Stimulated activated CD4-positive, alpha-beta T cell treated with anti-CD3 and anti-CD28 coated beads, Interleukin-12 subunit alpha, Interleukin-12 subunit beta, amount 100 ng/mL, for 48 hours (primary cell): ENCODE measurements at regions not wholly inside any gene's neighbourhood (a gene's known extent, or its start where the extent isn't known, plus 50 kb on each side); places are given as distances from the start of the nearest gene placed in this dataset.

Experiments
- DNase-seq, 3 donors: peaks; one replicate each; pipeline ENCODE4 v3.0.0-alpha.2; 2020; ENCODE audit warnings: low read depth in 2 of 3, low spot score in 1 of 3

DNA sequence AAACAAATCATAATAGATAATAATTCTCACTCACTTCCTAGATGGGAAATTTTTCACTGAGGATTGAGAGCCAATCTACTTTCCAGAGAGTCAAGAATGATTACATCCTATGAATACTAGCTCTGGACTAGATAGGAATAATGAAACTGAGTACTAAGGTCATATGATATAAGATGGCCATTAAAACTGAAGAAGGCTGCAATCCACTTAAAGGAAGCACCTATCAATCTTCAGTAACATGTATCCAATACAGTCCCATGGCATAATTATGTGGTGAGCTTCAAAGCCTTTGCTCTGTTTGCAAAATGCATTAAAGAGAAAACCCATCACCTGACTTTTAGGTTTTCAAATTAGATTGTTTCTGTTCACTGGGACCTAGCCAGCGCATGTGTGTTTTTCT is 398.0 kb upstream of the MEIS1 start:
- no peak for DNase-seq

DNA sequence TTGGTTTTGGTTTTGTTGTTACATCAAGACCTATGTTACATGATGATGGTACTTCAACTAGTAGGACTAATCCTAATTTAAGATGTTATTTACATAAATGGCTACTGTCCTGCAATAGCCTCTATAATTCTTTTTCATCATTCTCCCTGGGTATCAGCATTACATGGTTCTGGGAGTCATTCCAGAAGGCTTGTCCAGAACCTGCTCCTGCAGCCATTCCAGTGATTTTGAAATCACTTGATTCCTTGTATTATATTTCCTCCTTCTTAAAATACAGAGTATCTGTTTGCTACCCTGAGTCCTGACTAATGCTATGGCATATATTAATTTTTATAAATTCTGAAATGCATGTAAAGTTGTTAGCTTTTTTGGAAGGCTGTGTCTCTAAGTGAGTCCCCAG is 400.5 kb upstream of the MEIS1 start:
- no peak for DNase-seq

DNA sequence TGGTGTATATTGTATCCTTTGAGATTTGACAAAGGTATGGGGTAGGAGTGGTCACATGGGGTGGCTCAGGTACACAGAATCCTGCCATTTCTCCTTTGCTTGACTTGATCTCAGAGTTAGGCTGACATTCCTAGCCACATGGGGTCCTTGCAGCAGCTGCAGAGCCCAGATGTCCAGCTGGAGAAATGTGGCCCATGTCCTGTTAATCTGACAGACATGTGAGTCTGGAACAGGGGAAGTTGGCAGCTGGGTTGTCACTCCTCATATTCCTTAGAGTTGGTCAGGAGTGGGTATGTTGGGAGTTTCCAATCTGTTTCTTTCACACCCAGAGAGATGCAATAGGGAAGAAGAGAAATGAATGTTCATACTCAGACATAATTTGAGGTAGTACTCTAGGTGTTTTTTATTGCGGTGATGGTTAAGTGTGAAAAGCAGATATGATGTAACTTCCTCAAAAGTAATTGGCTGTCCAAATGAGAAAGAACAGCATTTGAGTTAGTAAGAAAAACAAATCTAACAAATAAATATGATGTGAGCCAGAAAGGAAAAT is 402.6 kb upstream of the MEIS1 start:
- DNase-seq, result no peak

DNA sequence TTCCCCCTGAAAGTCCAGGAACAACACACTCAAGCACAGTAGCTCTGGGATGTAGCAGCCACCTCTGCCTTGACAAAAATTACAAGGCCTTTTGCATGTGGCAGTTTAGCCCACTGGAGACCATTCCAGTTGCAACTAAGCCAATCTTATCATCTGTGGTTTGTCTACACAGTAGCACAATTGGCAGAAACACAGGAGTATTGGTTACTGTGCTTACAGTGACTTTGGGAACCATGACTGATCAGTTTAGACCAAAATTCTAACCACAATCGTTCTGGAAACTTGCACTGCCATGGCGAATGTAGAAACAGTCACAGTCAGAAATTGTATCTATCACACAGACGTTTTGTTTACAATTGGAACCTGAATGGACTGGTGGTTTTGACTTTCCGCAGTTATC is 403.7 kb upstream of the MEIS1 start:
- DNase-seq, result no peak

GRCh38 chr2:66030553-66030952 is 404.4 kb upstream of the MEIS1 start:
- DNase-seq, result no peak

- no peak for DNase-seq
Observed at GRCh38 chr2:66024391-66024790, 410.5 kb upstream of the MEIS1 start.

DNA sequence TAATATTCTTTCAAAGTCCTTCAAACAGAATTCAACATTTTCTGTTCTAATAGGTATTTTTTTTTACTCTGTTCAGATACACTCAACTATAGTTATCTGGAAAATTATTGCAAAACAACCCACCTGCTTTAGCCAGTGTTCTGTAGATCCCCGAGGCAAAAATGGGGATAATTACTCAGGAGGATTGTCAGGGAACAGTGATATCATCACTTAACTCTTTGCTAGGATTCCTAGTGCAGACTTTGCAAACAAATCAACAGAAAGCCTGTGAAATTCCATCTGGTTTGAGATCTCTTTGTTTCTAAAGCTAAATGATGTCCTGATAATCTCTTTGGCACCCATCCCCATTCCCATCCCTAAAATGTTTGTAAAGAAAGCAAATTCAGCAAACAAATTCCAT is 413.6 kb upstream of the MEIS1 start:
- no peak for DNase-seq

- DNase-seq, result no peak
Observed at GRCh38 chr2:66017763-66018162, 417.2 kb upstream of the MEIS1 start.

GRCh38 chr2:66014450-66014849 is 420.5 kb upstream of the MEIS1 start:
- DNase-seq, result no peak

- DNase-seq, result no peak
Observed at GRCh38 chr2:66013456-66013855, 421.5 kb upstream of the MEIS1 start.

- DNase-seq, result no peak
Observed at GRCh38 chr2:66003931-66004330, 431.0 kb upstream of the MEIS1 start.

DNA sequence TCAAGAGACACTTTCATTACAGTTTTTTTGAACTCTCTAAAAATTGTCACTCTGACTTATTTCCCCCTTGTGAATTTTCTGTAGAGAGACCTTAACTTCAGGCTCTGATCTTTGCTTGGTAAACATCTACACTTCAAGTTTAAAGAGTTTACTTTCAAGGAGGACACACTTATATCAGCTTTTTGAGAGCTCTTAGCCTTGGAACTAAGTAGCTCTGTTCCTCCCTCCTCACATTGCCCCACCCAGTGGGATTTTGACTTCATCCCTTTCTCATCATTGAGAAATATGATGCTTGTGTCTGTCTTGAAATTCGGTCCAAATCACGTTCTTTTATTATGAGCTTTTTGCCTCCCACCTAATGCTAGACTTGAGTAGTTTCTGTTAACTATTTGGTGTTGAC is 433.4 kb upstream of the MEIS1 start:
- no peak for DNase-seq

GRCh38 chr2:66000901-66001300 is 434.0 kb upstream of the MEIS1 start:
- no peak for DNase-seq

- DNase-seq, result no peak
Observed at GRCh38 chr2:65999796-66000195, 435.1 kb upstream of the MEIS1 start.

DNA sequence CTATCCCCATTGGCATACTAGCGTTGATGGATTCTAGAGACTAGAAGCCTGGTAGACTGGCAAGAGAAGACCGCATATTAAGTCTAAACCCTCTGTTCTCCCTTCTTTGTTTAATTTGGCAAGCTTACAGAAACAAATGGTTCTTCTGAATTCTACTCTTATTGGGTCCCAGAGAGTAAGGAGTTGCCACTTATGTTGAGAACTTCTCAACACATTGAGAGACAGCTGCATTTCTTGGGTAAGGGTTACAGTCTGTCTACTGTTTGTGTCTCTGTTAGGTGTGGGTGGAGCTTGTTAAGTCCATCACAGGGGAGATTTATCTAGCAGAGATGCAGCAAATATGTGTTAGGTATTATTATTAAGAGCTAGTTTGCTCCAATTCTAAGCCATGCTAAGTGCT is 435.8 kb upstream of the MEIS1 start:
- no peak for DNase-seq

- DNase-seq, result no peak
Observed at GRCh38 chr2:65997961-65998360, 437.0 kb upstream of the MEIS1 start.

DNA sequence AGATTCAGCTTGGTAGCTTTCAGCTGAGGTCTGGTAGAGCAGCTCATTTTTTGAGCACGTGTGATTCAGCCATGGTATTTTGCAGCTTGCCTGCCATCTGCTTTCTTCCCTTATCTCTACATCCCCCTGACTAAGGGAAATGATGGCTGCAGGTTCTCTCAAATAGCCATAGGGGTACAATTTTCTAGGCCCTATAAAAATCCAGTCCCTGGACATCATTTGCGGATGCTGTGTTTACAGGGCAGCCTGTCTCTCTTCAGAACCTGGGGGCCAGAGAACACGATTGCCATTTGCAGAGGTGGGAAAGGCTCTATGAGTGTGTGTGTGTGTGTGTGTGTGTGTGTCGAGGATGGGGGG is 442.7 kb upstream of the MEIS1 start:
- DNase-seq, result no peak

GRCh38 chr2:65991381-65992197 is 443.3 kb upstream of the MEIS1 start:
- no peak for DNase-seq

- no peak for DNase-seq
Observed at GRCh38 chr2:65985986-65986385, 448.9 kb upstream of the MEIS1 start.

GRCh38 chr2:65980531-65980930 is 454.4 kb upstream of the MEIS1 start:
- no peak for DNase-seq

DNA sequence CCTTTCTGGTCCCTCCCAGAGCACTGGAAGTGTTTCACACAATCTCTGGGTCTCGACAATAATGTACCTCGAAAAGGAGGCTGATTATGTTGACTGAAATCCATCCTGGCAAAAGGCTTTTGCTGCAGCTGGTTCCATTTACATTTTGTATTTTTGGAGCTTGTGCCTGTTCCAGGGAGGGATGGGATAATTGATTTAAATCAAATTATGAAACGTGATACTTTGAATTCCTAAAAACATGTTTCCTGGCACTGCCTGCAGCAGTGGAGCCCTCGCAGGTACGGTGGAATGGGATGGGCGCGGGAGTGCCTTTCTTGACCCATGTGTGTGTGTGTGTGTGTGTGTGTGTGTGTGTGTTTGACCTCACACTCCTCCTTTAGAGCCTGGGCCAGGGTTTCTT is 455.5 kb upstream of the MEIS1 start:
- no peak for DNase-seq

DNA sequence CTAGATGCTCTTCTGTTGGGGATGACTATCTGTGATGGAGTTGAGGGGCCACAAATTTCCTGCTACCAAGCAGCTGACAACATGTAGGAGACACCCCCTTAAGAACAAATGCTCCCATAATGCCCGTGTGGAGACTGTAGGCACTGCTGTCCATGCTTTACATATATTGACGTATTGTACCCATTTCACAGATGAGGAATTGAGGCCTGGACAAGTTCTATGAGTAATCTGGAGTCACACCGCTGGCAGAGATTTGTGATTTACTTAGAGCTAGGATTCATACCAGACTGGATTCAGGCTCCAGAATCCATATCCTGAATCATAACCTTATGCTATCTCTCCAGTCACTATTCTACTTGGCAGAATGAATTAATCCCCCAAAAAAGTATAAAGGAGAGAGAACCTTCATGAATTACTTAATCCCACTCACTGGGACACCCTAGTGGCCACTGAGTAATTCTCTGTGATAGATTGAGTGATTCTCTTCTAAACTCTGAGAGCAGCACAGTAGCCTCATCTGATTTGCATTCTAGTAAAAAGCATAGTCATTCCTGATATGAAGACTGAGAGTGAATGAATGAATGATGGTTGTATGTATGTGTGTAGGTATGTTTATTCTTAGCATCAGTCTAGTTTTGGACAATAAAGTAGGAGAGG is 460.7 kb upstream of the MEIS1 start:
- DNase-seq, result no peak

GRCh38 chr2:65969161-65969560 is 465.8 kb upstream of the MEIS1 start:
- no peak for DNase-seq
